WTC11 (cell line): ENCODE measurements at regions not wholly inside any gene's neighbourhood (a gene's known extent, or its start where the extent isn't known, plus 50 kb on each side); places are given as distances from the start of the nearest gene placed in this dataset.

Experiments
- ATAC-seq: fragments of 200-7000 bp; cut with Tn5 transposase; 2 replicates; pipeline ENCODE4 v1.10.0; 2021; ENCODE audit warnings: mild to moderate bottlenecking, moderate library complexity
- CTCF ChIA-PET: fragments of 300-600 bp; sonication (Branson Sonifier 250); formaldehyde crosslinking; loops from one replicate; lab custom pipeline; 2021; ENCODE audit warnings: antibody characterized with exemption; lab: Charles Lee
- POLR2A ChIA-PET: fragments of 350-600 bp; sonication (Branson Sonifier 250); formaldehyde crosslinking; loops from one replicate; lab custom pipeline; 2021; ENCODE audit warnings: antibody characterized with exemption; lab: Charles Lee
- DNase-seq: peaks from one replicate; pipeline ENCODE4 v3.0.0; 2021; ENCODE audit warnings: low spot score
- H3K27ac Mint-ChIP-seq: 2 replicates; pipeline ENCODE4 v1.8.0; 2021; ENCODE audit warnings: mixed read lengths
- H3K27me3 Mint-ChIP-seq: 2 replicates; pipeline ENCODE4 v1.8.0; 2021; ENCODE audit warnings: low read depth, mild to moderate bottlenecking, moderate library complexity, mixed read lengths
- H3K36me3 Mint-ChIP-seq: 2 replicates; pipeline ENCODE4 v1.8.0; 2021; ENCODE audit warnings: mixed read lengths
- H3K4me1 Mint-ChIP-seq: 2 replicates; pipeline ENCODE4 v1.8.0; 2022; ENCODE audit warnings: mixed read lengths
- H3K4me3 Mint-ChIP-seq: 2 replicates; pipeline ENCODE4 v1.8.0; 2021; ENCODE audit warnings: mild to moderate bottlenecking, moderate library complexity, mixed read lengths
- H3K9me3 Mint-ChIP-seq: 2 replicates; pipeline ENCODE4 v1.8.0; 2021; ENCODE audit warnings: mixed read lengths
- ARID4B ChIP-seq: sonication (generic); formaldehyde crosslinking; IDR thresholded peaks from 2 replicates; pipeline ENCODE4 v1.8.0; 2023; ENCODE audit warnings: missing genetic modification reagents, mild to moderate bottlenecking, borderline replicate concordance
- ATF3 ChIP-seq: sonication (generic); formaldehyde crosslinking; conservative IDR thresholded peaks from 2 replicates; pipeline ENCODE4 v1.8.1; 2022; ENCODE audit warnings: mild to moderate bottlenecking, missing genetic modification reagents
- CREM ChIP-seq: sonication (generic); formaldehyde crosslinking; IDR thresholded peaks from 2 replicates; pipeline ENCODE4 v1.8.1; 2022; ENCODE audit warnings: mild to moderate bottlenecking, missing genetic modification reagents, moderate library complexity
- EMX1 ChIP-seq: fragments of 250-450 bp; sonication (Bioruptor Pico); IDR thresholded peaks from 2 replicates; pipeline ENCODE4 v1.8.0; 2021; ENCODE audit warnings: mild to moderate bottlenecking
- ESRRA ChIP-seq: sonication (generic); formaldehyde crosslinking; IDR thresholded peaks from 2 replicates; pipeline ENCODE4 v1.8.1; 2022; ENCODE audit warnings: mild to moderate bottlenecking, missing genetic modification reagents, borderline replicate concordance
- GABPB1 ChIP-seq: sonication (generic); formaldehyde crosslinking; IDR thresholded peaks from 2 replicates; pipeline ENCODE4 v1.8.1; 2023; ENCODE audit warnings: mild to moderate bottlenecking, missing genetic modification reagents
- GTF2I ChIP-seq: fragments of 250-450 bp; sonication (Bioruptor Pico); conservative IDR thresholded peaks from 2 replicates; pipeline ENCODE4 v1.4.0; 2021; ENCODE audit warnings: mild to moderate bottlenecking
- HMGXB4 ChIP-seq: sonication (generic); formaldehyde crosslinking; IDR thresholded peaks from 2 replicates; pipeline ENCODE4 v1.8.1; 2023; ENCODE audit warnings: mild to moderate bottlenecking, moderate library complexity, missing genetic modification reagents
- MLX ChIP-seq: sonication (generic); formaldehyde crosslinking; IDR thresholded peaks from 2 replicates; pipeline ENCODE4 v1.8.1; 2023; ENCODE audit warnings: mild to moderate bottlenecking, missing genetic modification reagents, moderate library complexity
- MXD4 ChIP-seq: fragments of 250-450 bp; sonication (Bioruptor Pico); IDR thresholded peaks from 2 replicates; pipeline ENCODE4 v1.8.0; 2021; ENCODE audit warnings: mild to moderate bottlenecking, moderate library complexity, borderline replicate concordance
- MYBL2 ChIP-seq: sonication (generic); formaldehyde crosslinking; IDR thresholded peaks from 2 replicates; pipeline ENCODE4 v1.8.1; 2023; ENCODE audit warnings: mild to moderate bottlenecking, moderate library complexity, missing genetic modification reagents
- NR3C1 ChIP-seq: sonication (generic); formaldehyde crosslinking; conservative IDR thresholded peaks from 2 replicates; pipeline ENCODE4 v1.8.1; 2023; ENCODE audit warnings: low read depth, mild to moderate bottlenecking, missing genetic modification reagents
- OVOL2 ChIP-seq: fragments of 250-450 bp; sonication (Bioruptor Pico); IDR thresholded peaks from 2 replicates; pipeline ENCODE4 v1.9.0; 2021; ENCODE audit warnings: mild to moderate bottlenecking, borderline replicate concordance
- PRDM15 ChIP-seq: sonication (generic); formaldehyde crosslinking; IDR thresholded peaks from 2 replicates; pipeline ENCODE4 v1.8.0; 2022; ENCODE audit warnings: missing genetic modification reagents
- PREB ChIP-seq: sonication (generic); formaldehyde crosslinking; IDR thresholded peaks from 2 replicates; pipeline ENCODE4 v1.8.1; 2022; ENCODE audit warnings: mild to moderate bottlenecking, missing genetic modification reagents, moderate library complexity, borderline replicate concordance
- SMAD4 ChIP-seq: sonication (generic); formaldehyde crosslinking; IDR thresholded peaks from 2 replicates; pipeline ENCODE4 v1.8.0; 2022; ENCODE audit warnings: mild to moderate bottlenecking, missing genetic modification reagents
- TEAD4 ChIP-seq: sonication (generic); formaldehyde crosslinking; IDR thresholded peaks from 2 replicates; pipeline ENCODE4 v1.8.0; 2022; ENCODE audit warnings: mild to moderate bottlenecking, missing genetic modification reagents
- TP53 ChIP-seq: sonication (generic); formaldehyde crosslinking; IDR thresholded peaks from 2 replicates; pipeline ENCODE4 v1.8.1; 2023; ENCODE audit warnings: mild to moderate bottlenecking, missing genetic modification reagents
- USF1 ChIP-seq: sonication (generic); formaldehyde crosslinking; IDR thresholded peaks from 2 replicates; pipeline ENCODE4 v1.8.0; 2022; ENCODE audit warnings: mild to moderate bottlenecking, missing genetic modification reagents
- ZNF416 ChIP-seq: fragments of 250-450 bp; sonication (Bioruptor Pico); IDR thresholded peaks from 2 replicates; pipeline ENCODE4 v1.9.0; 2021; ENCODE audit warnings: mild to moderate bottlenecking, inconsistent platforms
- ZSCAN18 ChIP-seq: fragments of 250-450 bp; sonication (Bioruptor Pico); IDR thresholded peaks from 2 replicates; pipeline ENCODE4 v2.1.2; 2022; ENCODE audit warnings: mild to moderate bottlenecking, moderate library complexity

GRCh38 chr19:56959205-56959604 is 118.7 kb upstream of the PEG3 start:
- ChIA-PET CTCF (no interaction called here), POLR2A (no interaction called here)
- Mint-ChIP-seq H3K4me3 (no peak overlapping the region), H3K9me3 (peaks cover 74% of the 10 kb centered on the region), H3K27me3 (peaks cover 15% of the 10 kb centered on the region), H3K27ac (no peak overlapping the region), H3K4me1 (no peaks in the 10 kb centered on the region), H3K36me3 (peaks cover 71% of the 10 kb centered on the region)
- no peak for ATAC-seq
- TF ChIP-seq GABPB1 (CRISPR knock-in tag) = no peak
- no peak for DNase-seq

GRCh38 chr19:56960959-56961543 is 120.5 kb upstream of the PEG3 start:
- ChIA-PET CTCF (no interaction called here), POLR2A (no interaction called here)
- Mint-ChIP-seq H3K27ac (no peak overlapping the region), H3K9me3 (peaks cover 75% of the 10 kb centered on the region), H3K4me3 (no peak overlapping the region), H3K4me1 (no peaks in the 10 kb centered on the region), H3K36me3 (peaks cover 71% of the 10 kb centered on the region), H3K27me3 (peaks cover 8% of the 10 kb centered on the region)
- DNase-seq = no peak
- ATAC-seq = no peak
- no peak for TF ChIP-seq ZSCAN18 (CRISPR knock-in tag)
- TF ChIP-seq EMX1 = no peak
- TF ChIP-seq ARID4B (CRISPR knock-in tag) = no peak
- no peak for TF ChIP-seq HMGXB4 (CRISPR knock-in tag)
- no peak for TF ChIP-seq PRDM15
- no peak for TF ChIP-seq OVOL2 (CRISPR knock-in tag)
- no peak for TF ChIP-seq MXD4
- no peak for TF ChIP-seq ATF3 (CRISPR knock-in tag)
- TF ChIP-seq SMAD4 (CRISPR knock-in tag) = no peak
- no peak for TF ChIP-seq CREM (CRISPR knock-in tag)
- no peak for TF ChIP-seq USF1
- no peak for TF ChIP-seq ZNF416 (CRISPR knock-in tag)
- no peak for TF ChIP-seq NR3C1
- no peak for TF ChIP-seq PREB
- TF ChIP-seq GTF2I (CRISPR knock-in tag) = no peak
- no peak for TF ChIP-seq MLX
- no peak for TF ChIP-seq TEAD4 (CRISPR knock-in tag)
- no peak for TF ChIP-seq MYBL2 (CRISPR knock-in tag)
- no peak for TF ChIP-seq ESRRA (CRISPR knock-in tag)
- no peak for TF ChIP-seq TP53 (CRISPR knock-in tag)
